ENCODE measurements at regions not wholly inside any gene's neighbourhood (a gene's known extent, or its start where the extent isn't known, plus 50 kb on each side); places are given as distances from the start of the nearest gene placed in this dataset.

DNA sequence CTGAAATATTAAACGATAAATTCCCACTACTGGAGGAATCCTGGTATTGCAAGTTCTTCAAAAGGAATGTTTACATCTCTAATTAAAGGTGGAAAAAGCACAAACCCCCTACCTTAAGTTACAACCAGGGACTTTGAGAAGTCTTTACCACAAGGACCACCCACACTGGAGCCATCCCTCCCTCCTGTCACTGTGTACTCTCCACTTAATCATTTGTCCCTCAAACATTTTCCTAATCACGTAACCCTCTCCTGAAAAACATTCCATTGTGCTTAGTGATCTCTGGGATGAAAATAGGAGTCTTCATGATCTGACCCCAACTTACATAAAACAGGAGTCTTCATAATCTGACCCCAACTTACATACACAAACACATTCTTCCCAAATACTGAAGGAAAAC is 85.7 kb downstream of the SUCLG1 start:
- no peak for DNase-seq
- no peaks in the 10 kb centered on the region for H3K4me1 ChIP-seq (ENCODE audit: control insufficient read depth in 2 of 3, insufficient read depth in 2 of 3, low read depth in 1 of 3, low read length in 3 of 3)
- no peak overlapping the region for H3K9ac ChIP-seq (ENCODE audit: low read length in 3 of 3)
- H3K27me3 ChIP-seq (ENCODE audit: control insufficient read depth, insufficient read depth, low read length): no peaks in the 10 kb centered on the region
- intact Hi-C loops (cut with DNase I): no loop called here
- H3K27ac ChIP-seq (ENCODE audit: low read depth in 2 of 2, low read length in 2 of 2): no peak overlapping the region
- no peak for FAIRE-seq
- H3K36me3 ChIP-seq (ENCODE audit: control insufficient read depth in 2 of 3, insufficient read depth in 3 of 3, low read length in 3 of 3): no peaks in the 10 kb centered on the region
- no peak overlapping the region for H3K4me3 ChIP-seq (ENCODE audit: low read length in 3 of 3)
- H3K9me3 ChIP-seq (ENCODE audit: control insufficient read depth in 2 of 3, insufficient read depth in 1 of 3, low read length in 3 of 3): no peaks in the 10 kb centered on the region
- TF ChIP-seq, protein P1, sequence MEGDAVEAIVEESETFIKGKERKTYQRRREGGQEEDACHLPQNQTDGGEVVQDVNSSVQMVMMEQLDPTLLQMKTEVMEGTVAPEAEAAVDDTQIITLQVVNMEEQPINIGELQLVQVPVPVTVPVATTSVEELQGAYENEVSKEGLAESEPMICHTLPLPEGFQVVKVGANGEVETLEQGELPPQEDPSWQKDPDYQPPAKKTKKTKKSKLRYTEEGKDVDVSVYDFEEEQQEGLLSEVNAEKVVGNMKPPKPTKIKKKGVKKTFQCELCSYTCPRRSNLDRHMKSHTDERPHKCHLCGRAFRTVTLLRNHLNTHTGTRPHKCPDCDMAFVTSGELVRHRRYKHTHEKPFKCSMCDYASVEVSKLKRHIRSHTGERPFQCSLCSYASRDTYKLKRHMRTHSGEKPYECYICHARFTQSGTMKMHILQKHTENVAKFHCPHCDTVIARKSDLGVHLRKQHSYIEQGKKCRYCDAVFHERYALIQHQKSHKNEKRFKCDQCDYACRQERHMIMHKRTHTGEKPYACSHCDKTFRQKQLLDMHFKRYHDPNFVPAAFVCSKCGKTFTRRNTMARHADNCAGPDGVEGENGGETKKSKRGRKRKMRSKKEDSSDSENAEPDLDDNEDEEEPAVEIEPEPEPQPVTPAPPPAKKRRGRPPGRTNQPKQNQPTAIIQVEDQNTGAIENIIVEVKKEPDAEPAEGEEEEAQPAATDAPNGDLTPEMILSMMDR (IDR thresholded peaks at IDR 0.05; ENCODE audit: borderline replicate concordance, extremely low read depth, insufficient read depth): no peak

DNA sequence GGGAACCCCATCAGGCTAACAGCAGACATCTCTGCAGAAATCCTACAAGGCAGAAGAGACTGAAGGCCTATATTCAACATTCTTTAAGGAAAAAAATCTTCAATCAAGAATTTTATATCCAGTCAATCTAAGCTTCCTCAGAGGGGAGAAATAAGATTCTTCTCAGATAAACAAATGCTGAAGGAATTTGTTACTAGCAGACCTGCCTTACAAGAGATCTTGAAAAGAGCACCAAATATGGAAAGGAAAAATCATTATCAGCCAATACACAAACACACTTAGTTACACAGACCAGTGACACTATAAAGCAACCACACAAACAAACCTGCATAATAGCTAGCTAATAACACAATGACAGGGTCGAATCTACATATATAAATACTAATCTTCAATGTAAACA is 96.5 kb downstream of the SUCLG1 start:
- FAIRE-seq (no peak), DNase-seq (no peak)
- Histone ChIP-seq H3K9me3 (ENCODE audit: control insufficient read depth in 2 of 3, insufficient read depth in 1 of 3, low read length in 3 of 3) (peaks cover 0 to 5% (median 0%) of the 10 kb centered on the region in 3 donors), H3K36me3 (ENCODE audit: control insufficient read depth in 2 of 3, insufficient read depth in 3 of 3, low read length in 3 of 3) (no peaks in the 10 kb centered on the region), H3K4me3 (ENCODE audit: low read length in 3 of 3) (no peak overlapping the region), H3K27ac (ENCODE audit: low read depth in 2 of 2, low read length in 2 of 2) (no peak overlapping the region), H3K9ac (ENCODE audit: low read length in 3 of 3) (no peak overlapping the region), H3K4me1 (ENCODE audit: control insufficient read depth in 2 of 3, insufficient read depth in 2 of 3, low read depth in 1 of 3, low read length in 3 of 3) (no peaks in the 10 kb centered on the region), H3K27me3 (ENCODE audit: control insufficient read depth, insufficient read depth, low read length) (no peaks in the 10 kb centered on the region)
- TF ChIP-seq, protein P1 (IDR thresholded peaks at IDR 0.05; ENCODE audit: borderline replicate concordance, extremely low read depth, insufficient read depth): no peak
- intact Hi-C loops (cut with DNase I): no loop called here

DNA sequence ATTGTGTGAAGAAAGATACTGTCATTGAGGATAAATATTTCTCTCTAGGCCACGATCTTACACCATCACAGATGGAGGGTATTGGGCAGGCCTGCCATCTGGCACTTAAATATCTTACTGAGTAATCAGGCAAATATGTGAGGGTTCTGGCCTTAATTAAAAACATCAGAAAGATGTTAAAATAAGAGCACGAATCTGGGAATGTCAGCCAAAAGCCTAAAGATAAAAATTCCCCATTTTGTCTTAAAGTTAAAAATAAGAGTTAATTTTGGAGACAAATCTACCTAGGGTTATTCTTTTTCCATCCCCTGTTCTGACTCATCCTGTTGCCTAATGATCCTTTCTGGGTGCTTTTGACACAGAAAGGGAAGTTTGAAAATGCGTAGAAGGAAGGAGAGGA is 121.0 kb downstream of the SUCLG1 start:
- H3K27me3 ChIP-seq (ENCODE audit: control insufficient read depth, insufficient read depth, low read length): no peaks in the 10 kb centered on the region
- H3K4me1 ChIP-seq (ENCODE audit: control insufficient read depth in 2 of 3, insufficient read depth in 2 of 3, low read depth in 1 of 3, low read length in 3 of 3): no peaks in the 10 kb centered on the region
- peaks cover 0 to 4% (median 0%) of the 10 kb centered on the region in 3 donors for H3K9me3 ChIP-seq (ENCODE audit: control insufficient read depth in 2 of 3, insufficient read depth in 1 of 3, low read length in 3 of 3)
- no peak overlapping the region for H3K9ac ChIP-seq (ENCODE audit: low read length in 3 of 3)
- no peaks in the 10 kb centered on the region for H3K36me3 ChIP-seq (ENCODE audit: control insufficient read depth in 2 of 3, insufficient read depth in 3 of 3, low read length in 3 of 3)
- TF ChIP-seq, protein P1 (IDR thresholded peaks at IDR 0.05; ENCODE audit: borderline replicate concordance, extremely low read depth, insufficient read depth): no peak
- intact Hi-C loops (cut with DNase I): no loop called here
- FAIRE-seq (no peak), DNase-seq (no peak)
- H3K27ac ChIP-seq (ENCODE audit: low read depth in 2 of 2, low read length in 2 of 2): no peak overlapping the region
- no peak overlapping the region for H3K4me3 ChIP-seq (ENCODE audit: low read length in 3 of 3)

DNA sequence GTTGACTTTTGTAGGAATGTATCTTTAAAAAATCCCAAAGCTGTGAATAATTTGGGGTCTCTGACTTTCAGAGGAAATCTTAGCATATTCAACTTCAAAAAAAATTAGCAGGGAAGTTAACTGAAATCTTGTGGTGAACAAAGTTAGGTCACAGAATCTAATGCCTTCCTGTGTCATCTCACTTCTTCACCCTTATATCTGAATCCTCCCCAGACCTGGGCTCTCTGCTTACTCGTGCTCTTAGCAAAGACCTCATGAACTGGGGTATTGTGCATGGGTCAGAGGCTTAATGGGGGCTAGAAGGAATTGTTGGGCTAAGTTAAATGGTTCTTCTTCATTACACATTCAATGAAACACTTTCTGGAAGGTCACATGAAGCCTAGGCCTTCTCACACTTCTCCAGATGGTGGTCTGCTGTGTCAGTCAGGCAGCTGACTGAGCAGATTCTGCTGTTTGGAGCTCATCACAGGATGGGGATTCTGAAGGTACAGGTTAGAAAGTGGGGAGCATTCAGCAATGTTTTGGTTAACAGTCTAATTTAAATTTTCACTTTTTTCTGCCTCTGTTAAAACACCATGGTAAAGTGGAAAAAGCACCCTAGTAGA is 131.3 kb downstream of the SUCLG1 start:
- intact Hi-C loops (cut with DNase I): no loop called here
- DNase-seq: no peak

More for the DNA sequence above, 131.3 kb downstream of the SUCLG1 start:
- Histone ChIP-seq H3K4me3 (ENCODE audit: low read length in 3 of 3) (no peak overlapping the region), H3K27ac (ENCODE audit: low read depth in 2 of 2, low read length in 2 of 2) (no peak overlapping the region), H3K27me3 (ENCODE audit: control insufficient read depth, insufficient read depth, low read length) (no peaks in the 10 kb centered on the region), H3K9me3 (ENCODE audit: control insufficient read depth in 2 of 3, insufficient read depth in 1 of 3, low read length in 3 of 3) (peaks cover 0 to 2% (median 0%) of the 10 kb centered on the region in 3 donors), H3K4me1 (ENCODE audit: control insufficient read depth in 2 of 3, insufficient read depth in 2 of 3, low read depth in 1 of 3, low read length in 3 of 3) (no peaks in the 10 kb centered on the region), H3K9ac (ENCODE audit: low read length in 3 of 3) (no peak overlapping the region), H3K36me3 (ENCODE audit: control insufficient read depth in 2 of 3, insufficient read depth in 3 of 3, low read length in 3 of 3) (no peaks in the 10 kb centered on the region)
- no peak for FAIRE-seq
- TF ChIP-seq, protein P1 (IDR thresholded peaks at IDR 0.05; ENCODE audit: borderline replicate concordance, extremely low read depth, insufficient read depth): no peak
